ENCODE measurements at regions not wholly inside any gene's neighbourhood (a gene's known extent, or its start where the extent isn't known, plus 50 kb on each side); places are given as distances from the start of the nearest gene placed in this dataset.

DNA sequence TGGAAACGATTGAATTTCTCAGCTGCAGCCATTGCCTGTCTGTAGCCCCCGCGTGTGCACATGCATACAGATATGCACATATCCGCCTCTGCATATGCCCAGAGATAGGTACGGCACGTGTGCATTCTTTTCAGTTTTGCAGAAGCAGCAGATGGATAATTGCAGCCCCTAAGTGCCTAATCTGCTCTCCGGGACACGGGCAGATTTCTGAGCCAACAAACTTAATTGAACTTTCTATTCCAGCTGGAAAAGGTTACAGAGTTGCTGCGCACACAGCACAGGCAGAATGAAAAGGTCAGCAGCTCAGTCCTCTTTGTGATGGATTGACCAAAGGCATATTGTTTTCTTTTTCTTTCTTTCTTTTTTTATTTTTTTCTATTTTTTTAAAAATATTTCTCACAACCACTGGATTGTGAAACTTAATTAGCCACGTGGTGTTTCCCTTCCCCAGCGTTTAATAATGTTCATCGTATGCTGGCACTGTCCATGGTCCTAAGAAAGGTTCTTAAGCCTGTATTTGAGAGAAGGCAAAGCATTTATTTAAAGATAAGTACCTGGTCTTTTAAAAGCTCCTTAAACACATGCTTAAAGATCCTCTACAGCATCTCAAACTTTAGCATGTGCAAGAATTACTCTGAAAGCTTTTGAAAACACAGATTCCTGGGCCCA is 270.2 kb upstream of the BRINP1 start:
- Histone ChIP-seq H3K9me3 (ENCODE audit: low read depth) (no peaks in the 10 kb centered on the region), H3K27ac (no peak overlapping the region), H3K4me3 (no peak overlapping the region), H3K4me1 (ENCODE audit: low read depth) (no peaks in the 10 kb centered on the region), H3K27me3 (no peaks in the 10 kb centered on the region), H3K36me3 (no peaks in the 10 kb centered on the region)
- DNase-seq (ENCODE audit: low read depth in 1 of 2, low spot score in 1 of 2), result peak in 1 of 2 donors; percentile 79
- TF ChIP-seq, protein P1, sequence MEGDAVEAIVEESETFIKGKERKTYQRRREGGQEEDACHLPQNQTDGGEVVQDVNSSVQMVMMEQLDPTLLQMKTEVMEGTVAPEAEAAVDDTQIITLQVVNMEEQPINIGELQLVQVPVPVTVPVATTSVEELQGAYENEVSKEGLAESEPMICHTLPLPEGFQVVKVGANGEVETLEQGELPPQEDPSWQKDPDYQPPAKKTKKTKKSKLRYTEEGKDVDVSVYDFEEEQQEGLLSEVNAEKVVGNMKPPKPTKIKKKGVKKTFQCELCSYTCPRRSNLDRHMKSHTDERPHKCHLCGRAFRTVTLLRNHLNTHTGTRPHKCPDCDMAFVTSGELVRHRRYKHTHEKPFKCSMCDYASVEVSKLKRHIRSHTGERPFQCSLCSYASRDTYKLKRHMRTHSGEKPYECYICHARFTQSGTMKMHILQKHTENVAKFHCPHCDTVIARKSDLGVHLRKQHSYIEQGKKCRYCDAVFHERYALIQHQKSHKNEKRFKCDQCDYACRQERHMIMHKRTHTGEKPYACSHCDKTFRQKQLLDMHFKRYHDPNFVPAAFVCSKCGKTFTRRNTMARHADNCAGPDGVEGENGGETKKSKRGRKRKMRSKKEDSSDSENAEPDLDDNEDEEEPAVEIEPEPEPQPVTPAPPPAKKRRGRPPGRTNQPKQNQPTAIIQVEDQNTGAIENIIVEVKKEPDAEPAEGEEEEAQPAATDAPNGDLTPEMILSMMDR (IDR thresholded peaks at IDR 0.05; ENCODE audit: low read depth, low read length), result no peak

DNA sequence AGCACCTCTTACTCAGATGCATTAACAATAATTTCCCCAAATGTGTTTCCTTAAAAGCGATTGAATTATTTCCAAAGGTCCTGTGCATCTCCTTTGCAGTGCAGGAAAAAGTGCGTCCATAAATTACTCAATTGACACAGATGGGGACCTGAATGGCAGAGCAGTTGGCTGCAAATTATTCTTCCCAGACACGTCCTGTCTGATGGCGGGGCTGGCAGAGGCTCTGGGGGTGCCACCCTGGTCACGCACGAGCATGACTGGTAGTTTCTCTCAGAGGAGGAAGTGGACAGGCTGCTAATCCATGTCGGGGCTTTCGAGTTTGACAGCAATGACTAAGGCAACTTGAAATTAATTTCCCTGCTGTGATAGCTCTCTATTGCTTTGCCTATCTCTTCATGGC is 264.8 kb upstream of the BRINP1 start:
- no peaks in the 10 kb centered on the region for H3K27me3 ChIP-seq
- H3K27ac ChIP-seq, result no peak overlapping the region
- no peaks in the 10 kb centered on the region for H3K36me3 ChIP-seq
- TF ChIP-seq, protein P1 (IDR thresholded peaks at IDR 0.05; ENCODE audit: low read depth, low read length), result no peak
- H3K4me3 ChIP-seq, result no peak overlapping the region
- no peaks in the 10 kb centered on the region for H3K9me3 ChIP-seq (ENCODE audit: low read depth)
- no peak for DNase-seq (ENCODE audit: low read depth in 1 of 2, low spot score in 1 of 2)
- no peaks in the 10 kb centered on the region for H3K4me1 ChIP-seq (ENCODE audit: low read depth)

- H3K36me3 ChIP-seq, result no peaks in the 10 kb centered on the region
- no peak for DNase-seq (ENCODE audit: low read depth in 1 of 2, low spot score in 1 of 2)
- no peaks in the 10 kb centered on the region for H3K27me3 ChIP-seq
- H3K9me3 ChIP-seq (ENCODE audit: low read depth), result no peaks in the 10 kb centered on the region
- no peaks in the 10 kb centered on the region for H3K4me1 ChIP-seq (ENCODE audit: low read depth)
- TF ChIP-seq, protein P1 (IDR thresholded peaks at IDR 0.05; ENCODE audit: low read depth, low read length), result no peak
- H3K27ac ChIP-seq, result no peak overlapping the region
- no peak overlapping the region for H3K4me3 ChIP-seq
Observed at GRCh38 chr9:119611565-119611964, 242.3 kb upstream of the BRINP1 start.

DNA sequence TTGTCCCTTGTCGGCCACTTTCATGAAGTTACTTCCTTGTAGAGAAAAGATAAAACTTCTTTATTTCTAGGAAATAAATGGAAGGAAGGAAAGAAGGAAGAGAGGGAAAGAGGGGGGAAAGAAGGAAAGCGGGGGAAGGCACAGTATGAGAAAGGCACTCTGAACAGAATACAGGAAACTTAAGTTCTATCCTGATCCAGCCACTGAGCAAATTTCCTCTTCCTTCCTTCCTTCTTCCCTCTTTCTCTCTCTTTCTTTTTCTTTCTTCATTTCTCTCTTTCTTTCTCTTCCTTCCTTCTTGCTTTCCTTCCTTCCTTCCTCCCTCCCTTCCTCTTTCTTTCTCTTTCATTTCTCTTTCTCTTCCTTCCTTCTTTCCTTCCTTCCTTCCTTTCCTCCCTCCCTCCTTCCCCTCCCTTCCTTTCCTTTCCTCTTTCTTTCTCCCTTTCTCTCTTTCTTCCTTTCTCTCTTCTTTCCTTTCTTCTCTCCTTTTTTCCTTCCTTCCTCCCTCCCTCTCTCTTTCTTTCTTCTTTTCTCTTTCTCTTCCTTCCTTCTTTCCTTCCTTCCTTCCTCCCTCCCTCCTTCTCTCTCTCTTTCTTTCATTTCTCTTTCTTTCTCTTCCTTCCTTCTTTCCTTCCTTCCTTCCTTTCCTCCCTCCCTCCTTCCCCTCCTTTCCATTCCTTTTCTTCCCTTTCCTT is 240.2 kb upstream of the BRINP1 start:
- no peak overlapping the region for H3K4me3 ChIP-seq
- no peaks in the 10 kb centered on the region for H3K27me3 ChIP-seq
- H3K4me1 ChIP-seq (ENCODE audit: low read depth), result no peaks in the 10 kb centered on the region
- TF ChIP-seq, protein P1 (IDR thresholded peaks at IDR 0.05; ENCODE audit: low read depth, low read length), result no peak
- DNase-seq (ENCODE audit: low read depth in 1 of 2, low spot score in 1 of 2), result no peak
- H3K27ac ChIP-seq, result no peak overlapping the region
- no peaks in the 10 kb centered on the region for H3K36me3 ChIP-seq
- no peaks in the 10 kb centered on the region for H3K9me3 ChIP-seq (ENCODE audit: low read depth)

DNA sequence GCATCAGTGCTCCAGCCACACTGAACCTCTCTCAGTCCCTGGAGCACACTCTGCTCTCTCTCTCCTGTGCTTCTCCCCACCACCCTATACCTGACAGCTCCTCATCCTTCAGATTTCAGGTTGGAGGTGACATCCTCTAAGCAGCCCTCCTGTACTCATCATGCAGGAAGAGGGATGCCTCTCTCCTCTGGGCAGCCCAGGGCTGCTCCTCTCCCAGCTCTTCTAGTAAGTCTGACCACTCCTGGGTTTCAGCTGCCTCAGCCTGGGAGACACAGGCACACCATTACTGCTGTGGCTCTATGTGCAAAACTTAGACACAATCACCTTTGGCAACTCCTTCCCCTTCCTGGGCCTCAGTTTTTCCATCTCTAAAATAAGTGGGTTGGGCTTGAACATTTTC is 232.4 kb upstream of the BRINP1 start:
- Histone ChIP-seq H3K36me3 (no peaks in the 10 kb centered on the region), H3K27me3 (no peaks in the 10 kb centered on the region), H3K4me3 (no peak overlapping the region), H3K4me1 (ENCODE audit: low read depth) (no peaks in the 10 kb centered on the region), H3K27ac (no peak overlapping the region), H3K9me3 (ENCODE audit: low read depth) (no peaks in the 10 kb centered on the region)
- DNase-seq (ENCODE audit: low read depth in 1 of 2, low spot score in 1 of 2), result no peak
- TF ChIP-seq, protein P1 (IDR thresholded peaks at IDR 0.05; ENCODE audit: low read depth, low read length), result no peak

Measured in cardiac muscle cell (in vitro differentiated cells and primary cell).